Breast epithelium (tissue), 4 donors: ENCODE measurements at regions not wholly inside any gene's neighbourhood (a gene's known extent, or its start where the extent isn't known, plus 50 kb on each side); places are given as distances from the start of the nearest gene placed in this dataset.

Experiments
- DNase-seq, 2 donors: peaks; one replicate each; pipeline ENCODE4 v3.0.0-alpha.2; 2019; ENCODE audit warnings: low spot score in 2 of 2
- H3K27ac ChIP-seq, 2 donors: fragments of 200-600 bp; sonication (generic) in 1 of 2; one replicate each; pipeline ENCODE4 v1.5.1; 2016 to 2019; ENCODE audit warnings: mild to moderate bottlenecking in 1 of 2
- H3K27me3 ChIP-seq, 2 donors: fragments of 200-600 bp; sonication (generic) in 1 of 2; one replicate each; pipeline versions ENCODE4 v1.5.1 to v1.6.0; 2017 to 2019; ENCODE audit warnings: control low read depth in 1 of 2, mild to moderate bottlenecking in 1 of 2
- H3K36me3 ChIP-seq: fragments of 200-600 bp; one replicate; pipeline ENCODE4 v1.5.1; 2019
- H3K4me1 ChIP-seq, 2 donors: fragments of 200-600 bp; sonication (generic); one replicate each; pipeline ENCODE4 v1.5.1; 2016 to 2019; ENCODE audit warnings: control low read depth in 1 of 2
- H3K4me3 ChIP-seq, 3 donors: fragments of 200-600 bp; sonication (generic); 1 replicate in 2 of 3; 2 replicates in 1 of 3; pipeline ENCODE4 v1.5.1; 2016 to 2019; ENCODE audit warnings: mild to moderate bottlenecking in 3 of 3, moderate library complexity in 2 of 3
- H3K9me3 ChIP-seq, 2 donors: fragments of 200-600 bp; sonication (generic) in 1 of 2; one replicate each; pipeline ENCODE4 v1.5.1; 2016 to 2019; ENCODE audit warnings: control low read depth in 1 of 2
- CTCF ChIP-seq, 3 donors: fragments of 450-650 bp; IDR thresholded peaks; one replicate each; pipeline ENCODE4 v1.5.1; 2016 to 2017; ENCODE audit warnings: antibody characterized with exemption in 3 of 3, mild to moderate bottlenecking in 3 of 3, moderate library complexity in 3 of 3
- POLR2A ChIP-seq: fragments of 450-650 bp; IDR thresholded peaks from one replicate; pipeline ENCODE4 v1.6.1; 2016; ENCODE audit warnings: antibody characterized with exemption, mild to moderate bottlenecking, moderate library complexity
- POLR2AphosphoS5 ChIP-seq, 3 donors: sonication (generic); formaldehyde crosslinking; IDR thresholded peaks; one replicate each; pipeline ENCODE4 v1.6.1; 2017; ENCODE audit warnings: antibody characterized with exemption in 3 of 3
- intact Hi-C: fragments of 100-400 bp; cut with DNase I; formaldehyde crosslinking; loops from one replicate; pipeline ENCODE4 v1.15.1; 2023; ENCODE audit warnings: low total_unique reads

- no peak for TF ChIP-seq CTCF (IDR thresholded peaks at IDR 0.05)
- no peaks in the 10 kb centered on the region for H3K36me3 ChIP-seq
- DNase-seq, result no peak
- H3K9me3 ChIP-seq, result peaks cover 0 to 15% of the 10 kb centered on the region in 2 donors
- no peaks in the 10 kb centered on the region for H3K4me1 ChIP-seq
- H3K27ac ChIP-seq, result no peak overlapping the region
- intact Hi-C loops, result loop anchor here (5.0 kb wide), 1 partner anchor 656 kb away; no protein-coding TSS in a partner anchor
- H3K27me3 ChIP-seq, result no peaks in the 10 kb centered on the region
- H3K4me3 ChIP-seq, result no peak overlapping the region
These were observed 230.8 kb upstream of the CST7 start for GRCh38 chr20:24718277-24718676.

GRCh38 chr20:24718696-24719095 is 230.4 kb upstream of the CST7 start:
- Histone ChIP-seq H3K36me3 (no peaks in the 10 kb centered on the region), H3K4me3 (no peak overlapping the region), H3K4me1 (no peaks in the 10 kb centered on the region), H3K27me3 (no peaks in the 10 kb centered on the region), H3K9me3 (peaks cover 0 to 12% of the 10 kb centered on the region in 2 donors), H3K27ac (no peak overlapping the region)
- DNase-seq, result no peak
- intact Hi-C loops, result loop anchor here (5.0 kb wide), 1 partner anchor 656 kb away; no protein-coding TSS in a partner anchor
- no peak for TF ChIP-seq POLR2A
- TF ChIP-seq CTCF (IDR thresholded peaks at IDR 0.05), result no peak

- H3K27me3 ChIP-seq, result no peaks in the 10 kb centered on the region
- no peaks in the 10 kb centered on the region for H3K9me3 ChIP-seq
- TF ChIP-seq CTCF (IDR thresholded peaks at IDR 0.05), result no peak
- TF ChIP-seq POLR2AphosphoS5 (IDR thresholded peaks at IDR 0.05), result no peak
- no peak for TF ChIP-seq POLR2A
- H3K27ac ChIP-seq, result no peak overlapping the region
- H3K4me3 ChIP-seq, result no peak overlapping the region
- no peak for DNase-seq
- H3K4me1 ChIP-seq, result no peaks in the 10 kb centered on the region
- intact Hi-C loops, result no loop called here
- H3K36me3 ChIP-seq, result no peaks in the 10 kb centered on the region
These were observed 228.1 kb upstream of the CST7 start for GRCh38 chr20:24720957-24721356.

- Histone ChIP-seq H3K9me3 (no peaks in the 10 kb centered on the region), H3K36me3 (no peaks in the 10 kb centered on the region), H3K27me3 (no peaks in the 10 kb centered on the region), H3K4me1 (no peaks in the 10 kb centered on the region), H3K27ac (no peak overlapping the region), H3K4me3 (no peak overlapping the region)
- intact Hi-C loops, result no loop called here
- peak in 1 of 2 donors; percentile 7 for DNase-seq
- TF ChIP-seq POLR2A (no peak), CTCF (IDR thresholded peaks at IDR 0.05) (no peak), POLR2AphosphoS5 (IDR thresholded peaks at IDR 0.05) (no peak)
These were observed 227.0 kb upstream of the CST7 start for GRCh38 chr20:24721891-24722568.

GRCh38 chr20:24722586-24722985 is 226.5 kb upstream of the CST7 start:
- TF ChIP-seq POLR2AphosphoS5 (IDR thresholded peaks at IDR 0.05) (no peak), POLR2A (no peak), CTCF (IDR thresholded peaks at IDR 0.05) (no peak)
- Histone ChIP-seq H3K9me3 (no peaks in the 10 kb centered on the region), H3K36me3 (no peaks in the 10 kb centered on the region), H3K4me1 (no peaks in the 10 kb centered on the region), H3K4me3 (no peak overlapping the region), H3K27ac (no peak overlapping the region), H3K27me3 (no peaks in the 10 kb centered on the region)
- intact Hi-C loops, result no loop called here
- DNase-seq, result no peak
